GM23338 (cell line): ENCODE measurements at regions not wholly inside any gene's neighbourhood (a gene's known extent, or its start where the extent isn't known, plus 50 kb on each side); places are given as distances from the start of the nearest gene placed in this dataset.

ENCODE experiments used
- CREB1 ChIP-seq: fragments of 250-450 bp; sonication (Bioruptor Pico); IDR thresholded peaks from 2 replicates; pipeline ENCODE4 v1.5.0; 2020; ENCODE audit warnings: low read depth, mild to moderate bottlenecking, moderate library complexity
- EZH2 ChIP-seq: fragments of 200-600 bp; sonication (generic); IDR thresholded peaks from one replicate; pipeline ENCODE4 v1.8.0; 2017; ENCODE audit warnings: antibody characterized with exemption, mild to moderate bottlenecking, low read depth; ENCODE audit not compliant: unreplicated experiment
- EZH2phosphoT487 ChIP-seq: fragments of 200-600 bp; sonication (generic); IDR thresholded peaks from one replicate; pipeline ENCODE4 v1.8.1; 2018; ENCODE audit warnings: antibody characterized with exemption; ENCODE audit not compliant: unreplicated experiment
- JUNB ChIP-seq: IDR thresholded peaks from one replicate; pipeline ENCODE4 v1.6.1; 2016; ENCODE audit warnings: antibody characterized with exemption; ENCODE audit not compliant: unreplicated experiment
- POLR2AphosphoS5 ChIP-seq: IDR thresholded peaks from 2 replicates; pipeline ENCODE4 v1.6.1; 2016; ENCODE audit warnings: antibody characterized with exemption, low read depth
- ZNF114 ChIP-seq: fragments of 250-450 bp; sonication (Bioruptor Pico); IDR thresholded peaks from 2 replicates; pipeline ENCODE4 v1.5.0; 2020; ENCODE audit warnings: mild to moderate bottlenecking, moderate library complexity
- ZNF331 ChIP-seq: fragments of 250-450 bp; sonication (Bioruptor Pico); IDR thresholded peaks from 2 replicates; pipeline ENCODE4 v1.5.0; 2020; ENCODE audit warnings: low read depth, mild to moderate bottlenecking, moderate library complexity
- TF ChIP-seq, protein P1 (sequence below), 2 experiments: fragments of 200-600 bp in 1 of 2; sonication (generic) in 1 of 2; conservative IDR thresholded peaks; 2 replicates each; pipeline versions ENCODE4 v1.5.1 to v1.6.1; 2016 to 2017; ENCODE audit warnings: antibody characterized with exemption in 2 of 2, low read depth in 2 of 2, mild to moderate bottlenecking in 2 of 2, moderate library complexity in 1 of 2
- TF ChIP-seq, protein P2 (sequence below): IDR thresholded peaks from one replicate; pipeline ENCODE4 v1.6.1; 2018; ENCODE audit warnings: antibody characterized with exemption; ENCODE audit not compliant: unreplicated experiment

DNA sequence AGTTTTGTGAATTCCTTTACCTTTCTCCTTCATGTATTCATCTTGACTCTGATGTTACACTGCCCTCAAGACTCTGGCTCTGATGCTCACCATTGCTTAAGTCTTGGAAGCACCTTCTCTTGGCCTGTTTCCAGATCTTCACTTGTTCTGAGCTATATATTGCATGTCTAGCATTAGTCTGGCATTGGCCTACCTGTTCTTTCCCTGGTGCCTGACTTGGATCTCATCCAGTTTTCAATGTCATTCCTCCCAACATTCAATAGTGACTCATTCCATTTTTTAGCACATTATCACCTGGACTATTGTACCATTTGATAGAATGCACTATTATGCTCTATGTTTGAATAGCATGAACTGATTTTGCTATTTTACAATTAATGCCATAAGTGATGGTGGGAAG, 127.3 kb upstream of the NYAP2 start:
- TF ChIP-seq, protein P1, sequence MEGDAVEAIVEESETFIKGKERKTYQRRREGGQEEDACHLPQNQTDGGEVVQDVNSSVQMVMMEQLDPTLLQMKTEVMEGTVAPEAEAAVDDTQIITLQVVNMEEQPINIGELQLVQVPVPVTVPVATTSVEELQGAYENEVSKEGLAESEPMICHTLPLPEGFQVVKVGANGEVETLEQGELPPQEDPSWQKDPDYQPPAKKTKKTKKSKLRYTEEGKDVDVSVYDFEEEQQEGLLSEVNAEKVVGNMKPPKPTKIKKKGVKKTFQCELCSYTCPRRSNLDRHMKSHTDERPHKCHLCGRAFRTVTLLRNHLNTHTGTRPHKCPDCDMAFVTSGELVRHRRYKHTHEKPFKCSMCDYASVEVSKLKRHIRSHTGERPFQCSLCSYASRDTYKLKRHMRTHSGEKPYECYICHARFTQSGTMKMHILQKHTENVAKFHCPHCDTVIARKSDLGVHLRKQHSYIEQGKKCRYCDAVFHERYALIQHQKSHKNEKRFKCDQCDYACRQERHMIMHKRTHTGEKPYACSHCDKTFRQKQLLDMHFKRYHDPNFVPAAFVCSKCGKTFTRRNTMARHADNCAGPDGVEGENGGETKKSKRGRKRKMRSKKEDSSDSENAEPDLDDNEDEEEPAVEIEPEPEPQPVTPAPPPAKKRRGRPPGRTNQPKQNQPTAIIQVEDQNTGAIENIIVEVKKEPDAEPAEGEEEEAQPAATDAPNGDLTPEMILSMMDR (conservative IDR thresholded peaks at IDR 0.05; ENCODE audit: low read depth in 2 of 2), result no peak
- no peak for TF ChIP-seq POLR2AphosphoS5
- no peak for TF ChIP-seq JUNB
- no peak for TF ChIP-seq EZH2
- TF ChIP-seq EZH2phosphoT487, result no peak
- TF ChIP-seq CREB1 (CRISPR knock-in tag), result no peak
- TF ChIP-seq, protein P2, sequence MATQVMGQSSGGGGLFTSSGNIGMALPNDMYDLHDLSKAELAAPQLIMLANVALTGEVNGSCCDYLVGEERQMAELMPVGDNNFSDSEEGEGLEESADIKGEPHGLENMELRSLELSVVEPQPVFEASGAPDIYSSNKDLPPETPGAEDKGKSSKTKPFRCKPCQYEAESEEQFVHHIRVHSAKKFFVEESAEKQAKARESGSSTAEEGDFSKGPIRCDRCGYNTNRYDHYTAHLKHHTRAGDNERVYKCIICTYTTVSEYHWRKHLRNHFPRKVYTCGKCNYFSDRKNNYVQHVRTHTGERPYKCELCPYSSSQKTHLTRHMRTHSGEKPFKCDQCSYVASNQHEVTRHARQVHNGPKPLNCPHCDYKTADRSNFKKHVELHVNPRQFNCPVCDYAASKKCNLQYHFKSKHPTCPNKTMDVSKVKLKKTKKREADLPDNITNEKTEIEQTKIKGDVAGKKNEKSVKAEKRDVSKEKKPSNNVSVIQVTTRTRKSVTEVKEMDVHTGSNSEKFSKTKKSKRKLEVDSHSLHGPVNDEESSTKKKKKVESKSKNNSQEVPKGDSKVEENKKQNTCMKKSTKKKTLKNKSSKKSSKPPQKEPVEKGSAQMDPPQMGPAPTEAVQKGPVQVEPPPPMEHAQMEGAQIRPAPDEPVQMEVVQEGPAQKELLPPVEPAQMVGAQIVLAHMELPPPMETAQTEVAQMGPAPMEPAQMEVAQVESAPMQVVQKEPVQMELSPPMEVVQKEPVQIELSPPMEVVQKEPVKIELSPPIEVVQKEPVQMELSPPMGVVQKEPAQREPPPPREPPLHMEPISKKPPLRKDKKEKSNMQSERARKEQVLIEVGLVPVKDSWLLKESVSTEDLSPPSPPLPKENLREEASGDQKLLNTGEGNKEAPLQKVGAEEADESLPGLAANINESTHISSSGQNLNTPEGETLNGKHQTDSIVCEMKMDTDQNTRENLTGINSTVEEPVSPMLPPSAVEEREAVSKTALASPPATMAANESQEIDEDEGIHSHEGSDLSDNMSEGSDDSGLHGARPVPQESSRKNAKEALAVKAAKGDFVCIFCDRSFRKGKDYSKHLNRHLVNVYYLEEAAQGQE, result no peak
- TF ChIP-seq ZNF114 (CRISPR knock-in tag), result no peak
- no peak for TF ChIP-seq ZNF331 (CRISPR knock-in tag)
